ENCODE measurements at regions not wholly inside any gene's neighbourhood (a gene's known extent, or its start where the extent isn't known, plus 50 kb on each side); places are given as distances from the start of the nearest gene placed in this dataset.
A peak's percentile ranks its signal among the peaks of the same experiment; 100 is the strongest.

- Histone ChIP-seq H3K4me3 (no peak overlapping the region), H3K27me3 (no peaks in the 10 kb centered on the region), H3K9me3 (no peaks in the 10 kb centered on the region), H3K27ac (no peak overlapping the region), H3K4me1 (peaks cover 0 to 37% (median 13%) of the 10 kb centered on the region in 9 donors), H3K36me3 (no peaks in the 10 kb centered on the region)
- DNase-seq (no peak), ATAC-seq (peak in 1 of 8 donors; percentile 45)
- intact Hi-C loops (cut with DNase I): no loop called here
- WGBS, 2 donors: 77 to 79% methylated on average over 1 of the region's 1 CpG
- TF ChIP-seq CTCF (IDR thresholded peaks at IDR 0.05): no peak
These were observed 131.8 kb upstream of the LIMCH1 start for GRCh38 chr4:41406113-41406516.

- no peak overlapping the region for H3K4me3 ChIP-seq
- no peaks in the 10 kb centered on the region for H3K36me3 ChIP-seq
- peaks cover 0 to 48% (median 23%) of the 10 kb centered on the region in 9 donors for H3K4me1 ChIP-seq
- no peak for TF ChIP-seq CTCF (IDR thresholded peaks at IDR 0.05)
- DNase-seq: no peak
- 0 to 95% methylated on average over 1 of the region's 1 CpG for WGBS, 2 donors
- H3K27ac ChIP-seq: no peak overlapping the region
- H3K27me3 ChIP-seq: peaks cover 0 to under 1% (median 0%) of the 10 kb centered on the region in 7 donors
- H3K9me3 ChIP-seq: no peaks in the 10 kb centered on the region
- intact Hi-C loops (cut with DNase I): no loop called here
- ATAC-seq: no peak
These were observed 129.8 kb upstream of the LIMCH1 start for GRCh38 chr4:41408150-41408549.

- DNase-seq (no peak), ATAC-seq (no peak)
- Histone ChIP-seq H3K27ac (no peak overlapping the region), H3K36me3 (no peaks in the 10 kb centered on the region), H3K4me3 (no peak overlapping the region), H3K27me3 (peaks cover 0 to 9% (median 0%) of the 10 kb centered on the region in 7 donors), H3K4me1 (peaks cover 0 to 53% (median 29%) of the 10 kb centered on the region in 9 donors), H3K9me3 (no peaks in the 10 kb centered on the region)
- intact Hi-C loops (cut with DNase I): no loop called here
- WGBS, 2 donors: 60 to 84% methylated on average over 4 of the region's 4 CpGs
- no peak for TF ChIP-seq CTCF (IDR thresholded peaks at IDR 0.05)
These were observed 128.9 kb upstream of the LIMCH1 start for GRCh38 chr4:41408859-41409593.

GRCh38 chr4:41409594-41409895 lies 128.4 kb upstream of the LIMCH1 start:
- intact Hi-C loops (cut with DNase I): no loop called here
- H3K9me3 ChIP-seq: no peaks in the 10 kb centered on the region
- ATAC-seq (no peak), DNase-seq (no peak)
- H3K4me3 ChIP-seq: no peak overlapping the region
- no peak for TF ChIP-seq CTCF (IDR thresholded peaks at IDR 0.05)
- peaks cover 0 to 53% (median 29%) of the 10 kb centered on the region in 9 donors for H3K4me1 ChIP-seq
- 78 to 88% methylated on average over 2 of the region's 2 CpGs for WGBS, 2 donors
- H3K27me3 ChIP-seq: peaks cover 0 to 14% (median 0%) of the 10 kb centered on the region in 7 donors
- no peaks in the 10 kb centered on the region for H3K36me3 ChIP-seq
- H3K27ac ChIP-seq: no peak overlapping the region
